Liver (tissue), 8 donors: ENCODE measurements at regions not wholly inside any gene's neighbourhood (a gene's known extent, or its start where the extent isn't known, plus 50 kb on each side); places are given as distances from the start of the nearest gene placed in this dataset.
A peak's percentile ranks its signal among the peaks of the same experiment; 100 is the strongest.

ENCODE experiments used
- DNase-seq: peaks from one replicate; pipeline ENCODE4 v3.0.0-alpha.2; 2017; ENCODE audit warnings: low spot score
- H3K27ac ChIP-seq, 2 donors: one replicate each; pipeline ENCODE4 v1.7.0; 2013; ENCODE audit warnings: inconsistent platforms in 2 of 2, low read length in 2 of 2, control low read depth in 1 of 2, low read depth in 1 of 2, mild to moderate bottlenecking in 1 of 2
- H3K27me3 ChIP-seq, 4 donors: one replicate each; pipeline versions ENCODE4 v1.6.1 to v1.7.0; 2013; ENCODE audit warnings: low read length in 3 of 4, inconsistent platforms in 1 of 4, mild to moderate bottlenecking in 1 of 4, moderate library complexity in 1 of 4; ENCODE audit not compliant: control insufficient read depth in 4 of 4, insufficient read depth in 4 of 4
- H3K36me3 ChIP-seq, 4 donors: one replicate each; pipeline versions ENCODE4 v1.6.1 to v1.7.0; 2013; ENCODE audit warnings: low read length in 3 of 4, mild to moderate bottlenecking in 3 of 4, low read depth in 1 of 4, moderate library complexity in 1 of 4; ENCODE audit not compliant: control insufficient read depth in 4 of 4, insufficient read depth in 3 of 4
- H3K4me1 ChIP-seq, 4 donors: one replicate each; pipeline versions ENCODE4 v1.6.1 to v1.7.0; 2013; ENCODE audit warnings: low read length in 3 of 4, mild to moderate bottlenecking in 3 of 4, moderate library complexity in 1 of 4; ENCODE audit not compliant: control insufficient read depth in 4 of 4, insufficient read depth in 4 of 4
- H3K4me3 ChIP-seq, 3 donors: one replicate each; pipeline versions ENCODE4 v1.6.1 to v1.7.0; 2013; ENCODE audit warnings: low read length in 3 of 3, control low read depth in 1 of 3, low read depth in 1 of 3, mild to moderate bottlenecking in 1 of 3
- H3K9ac ChIP-seq, 2 donors: one replicate each; pipeline ENCODE4 v1.7.0; 2013; ENCODE audit warnings: low read length in 2 of 2, mild to moderate bottlenecking in 2 of 2, moderate library complexity in 2 of 2, control low read depth in 1 of 2, low read depth in 1 of 2
- H3K9me3 ChIP-seq, 4 donors: one replicate each; pipeline versions ENCODE4 v1.6.1 to v1.7.0; 2013; ENCODE audit warnings: low read length in 3 of 4; ENCODE audit not compliant: control insufficient read depth in 4 of 4
- ATF3 ChIP-seq: IDR thresholded peaks from 2 replicates; pipeline ENCODE4 v1.6.1; 2016; ENCODE audit warnings: antibody characterized with exemption
- CTCF ChIP-seq: fragments of 150-350 bp; IDR thresholded peaks from 2 replicates; pipeline ENCODE4 v1.5.1; 2017; ENCODE audit warnings: improper control_type of control experiment, low read depth, low read length; ENCODE audit not compliant: missing input control
- EGR1 ChIP-seq, 2 donors: IDR thresholded peaks; 2 replicates each; pipeline ENCODE4 v1.6.1; 2016 to 2018; ENCODE audit warnings: antibody characterized with exemption in 2 of 2, low read depth in 2 of 2
- FOXA1 ChIP-seq: IDR thresholded peaks from 2 replicates; pipeline ENCODE4 v1.6.1; 2016; ENCODE audit warnings: antibody characterized with exemption
- FOXA2 ChIP-seq: IDR thresholded peaks from 2 replicates; pipeline ENCODE4 v1.6.1; 2016; ENCODE audit warnings: antibody characterized with exemption
- HNF4G ChIP-seq: IDR thresholded peaks from 2 replicates; pipeline ENCODE4 v1.6.1; 2016; ENCODE audit warnings: antibody characterized with exemption
- NR2F2 ChIP-seq: IDR thresholded peaks from 2 replicates; pipeline ENCODE4 v1.6.1; 2016; ENCODE audit warnings: antibody characterized with exemption
- RAD21 ChIP-seq, 2 donors: IDR thresholded peaks; 2 replicates each; pipeline ENCODE4 v1.6.1; 2016; ENCODE audit warnings: antibody characterized with exemption in 2 of 2, mild to moderate bottlenecking in 2 of 2
- REST ChIP-seq: IDR thresholded peaks from 2 replicates; pipeline ENCODE4 v1.6.1; 2016; ENCODE audit warnings: antibody characterized with exemption, mild to moderate bottlenecking
- RXRA ChIP-seq, 2 donors: IDR thresholded peaks; 2 replicates each; pipeline ENCODE4 v1.6.1; 2017 to 2018; ENCODE audit warnings: antibody characterized with exemption in 2 of 2, mild to moderate bottlenecking in 1 of 2
- SP1 ChIP-seq: IDR thresholded peaks from 2 replicates; pipeline ENCODE4 v1.6.1; 2018; ENCODE audit warnings: antibody characterized with exemption, mild to moderate bottlenecking
- TAF1 ChIP-seq: conservative IDR thresholded peaks from 2 replicates; pipeline ENCODE4 v1.6.1; 2016; ENCODE audit warnings: antibody characterized with exemption, mild to moderate bottlenecking
- YY1 ChIP-seq: IDR thresholded peaks from 2 replicates; pipeline ENCODE4 v1.6.1; 2016; ENCODE audit warnings: antibody characterized with exemption, mild to moderate bottlenecking
- ZBTB33 ChIP-seq: IDR thresholded peaks from 2 replicates; pipeline ENCODE4 v1.6.1; 2016; ENCODE audit warnings: antibody characterized with exemption
- WGBS: extraction: QIAGEN DNeasy Blood & Tissue Kit; methylation state at CpG from one replicate; pipeline ENCODE4 v1.1.7; 2013; 5-methylcytosine and 5-hydroxymethylcytosine counted together
- donor health status: healthy.
- donor health status: healthy.
- donor health status: healthy.
- donor health status: healthy.
- donor health status: healthy.

GRCh38 chr15:38706956-38707355 lies 142.3 kb upstream of the RASGRP1 start:
- no peak for DNase-seq
- H3K27ac ChIP-seq: no peak overlapping the region
- H3K9me3 ChIP-seq: no peaks in the 10 kb centered on the region
- TF ChIP-seq HNF4G (no peak), ZBTB33 (no peak), ATF3 (no peak), NR2F2 (no peak), RXRA (IDR thresholded peaks at IDR 0.05) (no peak), EGR1 (IDR thresholded peaks at IDR 0.05; ENCODE audit: low read depth in 2 of 2) (no peak), FOXA2 (no peak), TAF1 (no peak), CTCF (no peak), RAD21 (IDR thresholded peaks at IDR 0.05) (no peak), SP1 (no peak), YY1 (no peak), REST (no peak)
- no peak overlapping the region for H3K4me3 ChIP-seq
- WGBS: 63% methylated on average over 5 of the region's 5 CpGs
- H3K9ac ChIP-seq: no peak overlapping the region
- H3K27me3 ChIP-seq: peaks cover 0 to 4% (median 2%) of the 10 kb centered on the region in 4 donors
- H3K4me1 ChIP-seq: peaks cover 2 to 7% (median 4%) of the 10 kb centered on the region in 4 donors
- H3K36me3 ChIP-seq: no peaks in the 10 kb centered on the region

GRCh38 chr15:38707802-38708671 lies 143.4 kb upstream of the RASGRP1 start:
- no peaks in the 10 kb centered on the region for H3K4me1 ChIP-seq
- no peak for DNase-seq
- no peak overlapping the region for H3K4me3 ChIP-seq
- TF ChIP-seq FOXA1: peak; percentile 25
- peak; percentile 85 to 88 for TF ChIP-seq RAD21 (IDR thresholded peaks at IDR 0.05)
- TF ChIP-seq CTCF: peak; percentile 72
- no peak for TF ChIP-seq REST
- no peak overlapping the region for H3K27ac ChIP-seq
- H3K9ac ChIP-seq: no peak overlapping the region
- H3K27me3 ChIP-seq: peaks cover 0 to 4% (median 2%) of the 10 kb centered on the region in 4 donors
- WGBS: 46% methylated on average over 8 of the region's 8 CpGs
- H3K36me3 ChIP-seq: no peaks in the 10 kb centered on the region
- H3K9me3 ChIP-seq: no peaks in the 10 kb centered on the region
